ENCODE measurements at regions not wholly inside any gene's neighbourhood (a gene's known extent, or its start where the extent isn't known, plus 50 kb on each side); places are given as distances from the start of the nearest gene placed in this dataset.

GRCh38 chr5:158033076-158033475 lies 174.1 kb upstream of the CLINT1 start:
- intact Hi-C loops (cut with micrococcal nuclease): no loop called here
- no peak for DNase-seq
- H3K9me3 Mint-ChIP-seq: peaks cover 21% of the 10 kb centered on the region
- H3K27me3 Mint-ChIP-seq: peaks cover 23% of the 10 kb centered on the region
- ChIA-PET CTCF (no interaction called here), POLR2A (no interaction called here)
- peaks cover 5% of the 10 kb centered on the region for H3K4me1 Mint-ChIP-seq (ENCODE audit: low read depth)
- peaks cover 10% of the 10 kb centered on the region for H3K36me3 Mint-ChIP-seq
- no peak overlapping the region for H3K27ac Mint-ChIP-seq
- no peak overlapping the region for H3K4me3 Mint-ChIP-seq

DNA sequence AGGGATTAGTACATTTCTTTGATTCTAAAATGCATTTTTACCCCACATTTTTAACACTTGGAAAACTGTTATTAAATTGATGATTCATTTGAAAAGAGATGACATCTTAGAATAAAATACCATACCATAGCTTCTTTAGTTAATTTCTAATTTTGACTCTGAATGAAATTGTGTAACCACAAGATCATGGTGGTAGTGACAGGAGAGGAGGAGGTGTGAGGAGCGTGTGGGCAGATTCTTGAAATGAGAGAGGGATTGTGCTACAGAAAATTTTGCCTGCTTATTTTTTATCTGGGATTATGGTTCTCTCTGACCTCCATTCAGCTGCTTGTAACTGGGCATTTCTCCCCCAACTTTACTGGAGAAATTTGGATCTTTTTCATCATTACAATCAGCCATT lies 173.3 kb upstream of the CLINT1 start:
- H3K27ac Mint-ChIP-seq: no peak overlapping the region
- H3K36me3 Mint-ChIP-seq: peaks cover 10% of the 10 kb centered on the region
- no peak overlapping the region for H3K4me3 Mint-ChIP-seq
- CTCF ChIA-PET: interaction anchor here (0.6 kb wide), 1 partner anchor 142 kb away, joined by 4 read pairs; no protein-coding TSS in a partner anchor
- POLR2A ChIA-PET: no interaction called here
- peaks cover 24% of the 10 kb centered on the region for H3K27me3 Mint-ChIP-seq
- peaks cover 5% of the 10 kb centered on the region for H3K4me1 Mint-ChIP-seq (ENCODE audit: low read depth)
- H3K9me3 Mint-ChIP-seq: peaks cover 17% of the 10 kb centered on the region
- peak; percentile 10 for DNase-seq
- intact Hi-C loops (cut with micrococcal nuclease): no loop called here

DNA sequence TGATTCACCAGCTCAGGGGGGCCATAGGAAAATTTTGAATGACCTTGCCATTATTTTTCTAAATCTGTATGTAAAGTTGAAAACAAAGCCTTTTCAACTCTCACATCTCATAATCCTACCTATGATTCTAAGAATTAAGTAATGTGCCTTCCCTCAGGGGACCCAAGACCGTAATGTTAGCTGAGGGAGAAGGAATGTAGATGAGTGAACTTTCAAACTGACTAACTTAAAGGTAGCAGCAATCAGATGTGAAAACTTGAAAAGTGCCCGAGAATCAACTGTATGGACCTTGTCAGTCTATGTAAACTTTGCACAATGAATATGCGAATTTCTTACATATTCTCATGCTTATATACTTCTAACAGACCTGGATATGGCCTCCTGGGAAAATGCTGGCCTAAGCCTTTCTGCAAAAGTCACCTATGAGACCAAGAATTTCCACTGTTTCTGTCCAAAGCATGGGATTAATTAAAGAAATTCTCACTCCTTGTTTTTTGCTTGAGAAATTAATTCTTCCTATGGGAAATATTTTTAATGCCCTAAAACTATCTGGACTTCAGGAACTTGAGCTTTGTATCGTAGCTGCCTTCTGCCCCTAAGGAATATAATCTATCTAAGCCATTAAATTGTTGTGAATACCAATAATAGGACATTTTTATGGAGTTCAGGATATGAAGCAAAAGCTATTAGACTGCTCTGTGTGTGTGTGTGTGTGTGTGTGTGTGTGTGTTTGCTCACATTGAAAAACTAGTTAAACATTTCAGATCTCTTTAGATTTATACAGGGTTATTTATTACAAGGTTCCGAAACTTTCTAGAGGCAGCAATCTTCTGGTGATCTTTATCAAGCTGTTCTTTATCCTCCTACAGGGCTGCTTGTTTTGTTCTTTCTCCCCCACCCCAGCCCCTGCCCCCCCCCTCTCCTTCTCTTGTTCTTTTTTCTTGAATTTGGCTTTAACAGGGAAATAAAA lies 169.1 kb upstream of the CLINT1 start:
- H3K36me3 Mint-ChIP-seq: no peaks in the 10 kb centered on the region
- intact Hi-C loops (cut with micrococcal nuclease): no loop called here
- ChIA-PET POLR2A (interaction anchor here (0.7 kb wide), 1 partner anchor 112 kb away, joined by 3 read pairs; no protein-coding TSS in a partner anchor), CTCF (interaction anchor here (0.7 kb wide), 1 partner anchor 39 kb away, joined by 4 read pairs; no protein-coding TSS in a partner anchor)
- DNase-seq: no peak
- peaks cover 24% of the 10 kb centered on the region for H3K27me3 Mint-ChIP-seq
- no peak overlapping the region for H3K27ac Mint-ChIP-seq
- no peak overlapping the region for H3K4me3 Mint-ChIP-seq
- peaks cover 5% of the 10 kb centered on the region for H3K4me1 Mint-ChIP-seq (ENCODE audit: low read depth)
- H3K9me3 Mint-ChIP-seq: no peaks in the 10 kb centered on the region

DNA sequence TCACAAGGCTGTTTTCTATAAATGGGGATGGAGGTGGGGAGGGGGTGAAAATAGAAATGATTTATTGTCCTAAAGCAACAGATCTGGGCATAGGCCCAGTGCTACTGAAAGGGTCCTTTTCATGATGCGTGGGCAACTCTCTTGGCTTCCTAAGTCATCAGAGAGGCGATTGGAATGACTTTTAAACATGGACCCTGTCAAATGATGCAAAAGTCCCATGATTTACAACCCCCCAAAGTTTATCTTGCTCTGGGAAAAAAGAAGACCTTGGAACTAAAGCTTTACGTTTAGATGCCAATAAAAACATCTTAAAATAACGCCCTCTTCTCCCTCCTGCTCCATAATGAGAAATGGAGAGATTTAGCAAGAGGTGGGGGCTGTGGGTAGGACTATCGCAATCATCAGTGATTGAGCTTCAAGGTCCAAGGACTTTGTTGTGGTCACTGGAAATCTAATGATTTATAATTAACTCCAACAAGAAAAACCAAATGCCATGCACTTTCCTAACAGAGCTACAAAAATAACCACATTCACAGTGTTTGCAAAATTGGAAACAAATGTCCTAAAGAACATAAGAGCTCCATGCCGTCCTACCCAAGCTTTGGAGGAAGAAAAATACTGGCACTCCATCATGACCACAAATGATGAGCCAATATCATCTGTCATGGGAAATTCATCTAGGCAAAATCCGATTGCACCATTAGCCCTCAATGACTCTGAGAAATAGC lies 167.5 kb upstream of the CLINT1 start:
- CTCF ChIA-PET: interaction anchor here (1.1 kb wide), 1 partner anchor 49 kb away, joined by 5 read pairs; no protein-coding TSS in a partner anchor
- peaks cover 12% of the 10 kb centered on the region for H3K27me3 Mint-ChIP-seq

DNA sequence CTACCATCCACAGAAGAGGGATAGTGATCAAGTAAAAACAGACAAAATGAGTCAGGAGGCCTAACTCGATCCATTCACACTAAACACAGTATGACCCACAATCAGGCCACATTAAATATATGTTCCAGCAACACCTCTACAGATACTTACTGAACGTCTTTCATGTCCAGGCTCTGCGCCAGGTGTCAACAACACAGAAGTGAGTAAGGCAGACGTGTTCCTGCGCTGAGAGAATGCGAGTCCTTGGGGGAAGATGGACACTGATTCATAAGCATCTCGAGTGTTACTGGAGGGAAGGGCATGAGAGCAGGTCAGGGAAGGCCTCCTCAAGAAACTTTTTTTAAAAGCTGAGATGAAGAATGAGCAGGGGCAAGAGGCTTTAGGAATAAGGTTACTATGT lies 164.3 kb upstream of the CLINT1 start:
- H3K27me3 Mint-ChIP-seq: peaks cover 12% of the 10 kb centered on the region
- H3K27ac Mint-ChIP-seq: no peak overlapping the region
- H3K36me3 Mint-ChIP-seq: no peaks in the 10 kb centered on the region
- DNase-seq: no peak
- CTCF ChIA-PET: interaction anchor here (0.7 to 1.2 kb wide), 3 partner anchors 11 to 250 kb away, joined by 3 read pairs; no protein-coding TSS in a partner anchor
- intact Hi-C loops (cut with micrococcal nuclease): no loop called here
- no peaks in the 10 kb centered on the region for H3K4me1 Mint-ChIP-seq (ENCODE audit: low read depth)
- no peak overlapping the region for H3K4me3 Mint-ChIP-seq
- POLR2A ChIA-PET: no interaction called here
- H3K9me3 Mint-ChIP-seq: no peaks in the 10 kb centered on the region

More for the DNA sequence above, 167.5 kb upstream of the CLINT1 start:
- no peaks in the 10 kb centered on the region for H3K9me3 Mint-ChIP-seq
- intact Hi-C loops (cut with micrococcal nuclease): no loop called here
- no peak overlapping the region for H3K4me3 Mint-ChIP-seq
- no peaks in the 10 kb centered on the region for H3K36me3 Mint-ChIP-seq
- DNase-seq: no peak
- POLR2A ChIA-PET: no interaction called here
- H3K4me1 Mint-ChIP-seq (ENCODE audit: low read depth): no peaks in the 10 kb centered on the region
- no peak overlapping the region for H3K27ac Mint-ChIP-seq

GRCh38 chr5:158022837-158023236 lies 163.9 kb upstream of the CLINT1 start:
- intact Hi-C loops (cut with micrococcal nuclease): no loop called here
- H3K4me1 Mint-ChIP-seq (ENCODE audit: low read depth): no peaks in the 10 kb centered on the region
- DNase-seq: no peak
- no peaks in the 10 kb centered on the region for H3K36me3 Mint-ChIP-seq
- no peaks in the 10 kb centered on the region for H3K9me3 Mint-ChIP-seq
- no peak overlapping the region for H3K4me3 Mint-ChIP-seq
- ChIA-PET CTCF (interaction anchor here (0.7 kb wide), 1 partner anchor 250 kb away, joined by 3 read pairs; no protein-coding TSS in a partner anchor), POLR2A (no interaction called here)
- H3K27ac Mint-ChIP-seq: no peak overlapping the region
- peaks cover 12% of the 10 kb centered on the region for H3K27me3 Mint-ChIP-seq

DNA sequence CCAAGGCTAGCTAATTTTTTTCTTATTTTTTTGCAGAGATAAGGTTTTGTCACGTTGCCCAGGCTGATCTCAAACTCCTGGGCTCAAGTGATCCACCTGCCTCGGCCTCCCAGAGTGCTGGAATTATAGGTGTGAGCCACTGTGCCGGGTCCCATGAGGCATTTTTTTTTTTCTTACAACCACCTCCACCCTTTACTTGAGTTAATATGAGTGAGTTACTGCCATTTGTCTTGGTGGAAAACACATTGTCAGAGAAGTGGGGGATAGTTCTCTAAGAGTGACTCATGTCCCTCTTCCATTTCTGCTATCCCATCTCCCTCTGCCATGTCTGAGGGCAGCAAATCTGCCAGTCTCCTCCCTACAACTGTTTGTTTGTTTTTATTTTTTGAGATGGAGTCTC lies 163.4 kb upstream of the CLINT1 start:
- DNase-seq: no peak
- Mint-ChIP-seq H3K9me3 (no peaks in the 10 kb centered on the region), H3K4me1 (ENCODE audit: low read depth) (no peaks in the 10 kb centered on the region), H3K36me3 (no peaks in the 10 kb centered on the region), H3K4me3 (no peak overlapping the region), H3K27ac (no peak overlapping the region), H3K27me3 (peaks cover 12% of the 10 kb centered on the region)
- intact Hi-C loops (cut with micrococcal nuclease): no loop called here
- ChIA-PET CTCF (interaction anchor here (0.7 kb wide), 1 partner anchor 249 kb away, joined by 3 read pairs; no protein-coding TSS in a partner anchor), POLR2A (no interaction called here)

DNA sequence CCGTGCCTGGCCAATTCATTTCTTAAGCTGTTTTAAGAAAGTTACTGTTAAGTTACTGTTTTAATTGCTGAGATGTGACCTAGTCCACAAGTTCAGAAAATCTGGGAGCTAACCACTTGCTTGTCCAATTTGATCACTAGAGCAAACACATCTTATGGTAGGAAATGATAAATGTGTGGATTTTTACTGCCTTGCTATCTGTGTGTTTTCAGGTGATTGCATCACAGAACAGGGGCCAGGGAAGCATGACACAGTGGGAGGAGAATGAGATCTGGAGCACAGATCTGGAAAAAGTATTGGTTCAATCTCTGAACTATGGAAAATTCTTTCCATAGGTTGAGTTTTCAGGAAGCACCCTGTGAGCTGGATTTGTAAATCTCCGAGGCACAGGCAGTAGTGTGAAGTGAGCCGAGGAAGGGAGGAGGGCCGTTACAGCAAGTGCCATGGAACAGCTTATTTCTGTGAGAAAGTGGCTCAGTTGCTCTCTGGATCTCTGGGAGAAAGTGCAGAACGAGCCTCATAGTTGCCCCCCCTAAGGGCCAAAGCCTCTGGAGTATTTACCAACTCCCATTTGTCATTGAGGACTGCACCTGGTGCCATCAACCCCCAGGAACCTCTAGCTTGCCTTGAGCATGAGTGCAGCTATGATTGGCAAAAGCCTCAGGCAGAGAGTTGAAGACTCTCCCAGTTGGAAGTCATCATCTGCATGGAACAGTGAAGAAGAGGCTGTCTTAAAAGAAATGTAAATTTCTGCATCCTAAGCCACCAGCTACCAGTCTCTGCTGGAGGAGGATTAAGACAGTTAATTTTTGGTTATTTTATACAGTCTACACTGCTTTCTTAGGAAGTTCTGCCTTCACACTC lies 161.8 kb upstream of the CLINT1 start:
- H3K4me3 Mint-ChIP-seq: no peak overlapping the region
- no peak for DNase-seq
- H3K27me3 Mint-ChIP-seq: peaks cover 4% of the 10 kb centered on the region
- H3K9me3 Mint-ChIP-seq: no peaks in the 10 kb centered on the region
- no peak overlapping the region for H3K27ac Mint-ChIP-seq
- CTCF ChIA-PET: no interaction called here
- no peaks in the 10 kb centered on the region for H3K36me3 Mint-ChIP-seq
- POLR2A ChIA-PET: no interaction called here
- no peaks in the 10 kb centered on the region for H3K4me1 Mint-ChIP-seq (ENCODE audit: low read depth)
- intact Hi-C loops (cut with micrococcal nuclease): no loop called here

GRCh38 chr5:158017469-158017868 lies 158.5 kb upstream of the CLINT1 start:
- intact Hi-C loops (cut with micrococcal nuclease): no loop called here
- CTCF ChIA-PET: no interaction called here
- Mint-ChIP-seq H3K4me3 (no peak overlapping the region), H3K9me3 (no peaks in the 10 kb centered on the region), H3K27me3 (peaks cover 4% of the 10 kb centered on the region), H3K36me3 (no peaks in the 10 kb centered on the region), H3K27ac (no peak overlapping the region), H3K4me1 (ENCODE audit: low read depth) (no peaks in the 10 kb centered on the region)
- no peak for DNase-seq
- POLR2A ChIA-PET: no interaction called here

DNA sequence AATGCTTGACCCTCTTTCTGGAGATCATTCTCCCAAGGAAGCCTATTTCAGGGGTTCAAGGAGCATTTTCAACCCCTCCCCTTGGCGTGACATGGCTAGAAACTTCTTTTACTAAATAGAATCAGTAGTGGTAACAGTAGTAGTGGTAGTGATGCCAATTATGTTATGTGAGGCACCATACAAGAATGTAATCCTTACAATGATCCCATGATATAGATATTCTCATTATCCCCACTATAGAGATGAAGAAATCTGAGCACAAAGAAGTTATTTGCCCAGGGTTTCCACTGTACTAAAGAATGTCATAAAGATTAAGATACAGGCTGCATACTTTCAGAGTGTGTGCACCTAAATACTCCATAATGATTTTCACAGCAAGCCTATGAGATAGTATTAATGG lies 155.4 kb upstream of the CLINT1 start:
- Mint-ChIP-seq H3K36me3 (no peaks in the 10 kb centered on the region), H3K27me3 (peaks cover 7% of the 10 kb centered on the region), H3K27ac (no peak overlapping the region), H3K9me3 (no peaks in the 10 kb centered on the region), H3K4me3 (no peak overlapping the region), H3K4me1 (ENCODE audit: low read depth) (no peaks in the 10 kb centered on the region)
- intact Hi-C loops (cut with micrococcal nuclease): no loop called here
- POLR2A ChIA-PET: no interaction called here
- CTCF ChIA-PET: no interaction called here
- DNase-seq: no peak

DNA sequence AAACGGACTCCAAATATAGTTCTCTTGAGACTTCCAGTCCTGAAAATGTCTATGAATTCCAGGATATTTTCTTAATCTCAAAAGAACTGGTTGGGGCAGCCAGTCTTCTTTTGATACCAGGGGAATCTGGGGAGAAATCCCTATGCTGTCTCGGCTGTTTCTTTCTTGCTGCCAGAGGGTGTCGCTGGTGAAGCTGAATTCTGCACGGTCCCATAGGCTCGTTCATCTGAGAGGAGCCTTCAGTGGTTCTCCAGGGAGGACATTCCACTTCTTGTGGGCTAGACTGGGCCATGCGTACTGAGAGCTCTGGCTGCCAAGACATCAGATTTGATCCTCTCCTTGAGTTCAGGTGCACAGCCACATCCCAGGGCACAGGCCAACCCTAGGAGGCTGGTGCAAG lies 155.0 kb upstream of the CLINT1 start:
- intact Hi-C loops (cut with micrococcal nuclease): no loop called here
- no peak for DNase-seq
- H3K27ac Mint-ChIP-seq: no peak overlapping the region

GRCh38 chr5:158013303-158013702 lies 154.4 kb upstream of the CLINT1 start:
- ChIA-PET CTCF (interaction anchor here (1.4 to 1.5 kb wide), 2 partner anchors 65 to 252 kb away, joined by 3 read pairs; no protein-coding TSS in a partner anchor), POLR2A (no interaction called here)
- no peak overlapping the region for H3K4me3 Mint-ChIP-seq
- intact Hi-C loops (cut with micrococcal nuclease): no loop called here
- peaks cover 7% of the 10 kb centered on the region for H3K27me3 Mint-ChIP-seq
- H3K4me1 Mint-ChIP-seq (ENCODE audit: low read depth): no peaks in the 10 kb centered on the region
- DNase-seq: no peak
- no peaks in the 10 kb centered on the region for H3K36me3 Mint-ChIP-seq
- H3K9me3 Mint-ChIP-seq: no peaks in the 10 kb centered on the region
- no peak overlapping the region for H3K27ac Mint-ChIP-seq

More for the DNA sequence above, 155.0 kb upstream of the CLINT1 start:
- H3K27me3 Mint-ChIP-seq: peaks cover 7% of the 10 kb centered on the region
- ChIA-PET CTCF (no interaction called here), POLR2A (no interaction called here)
- H3K4me3 Mint-ChIP-seq: no peak overlapping the region
- H3K9me3 Mint-ChIP-seq: no peaks in the 10 kb centered on the region
- H3K36me3 Mint-ChIP-seq: no peaks in the 10 kb centered on the region
- H3K4me1 Mint-ChIP-seq (ENCODE audit: low read depth): no peaks in the 10 kb centered on the region
